ENCODE measurements at regions not wholly inside any gene's neighbourhood (a gene's known extent, or its start where the extent isn't known, plus 50 kb on each side); places are given as distances from the start of the nearest gene placed in this dataset.

GRCh38 chr2:236656166-236656565 is 86.5 kb downstream of the ACKR3 start:
- no peak for DNase-seq

- no peak for DNase-seq
These were observed 87.1 kb downstream of the ACKR3 start for GRCh38 chr2:236656721-236657120.

DNA sequence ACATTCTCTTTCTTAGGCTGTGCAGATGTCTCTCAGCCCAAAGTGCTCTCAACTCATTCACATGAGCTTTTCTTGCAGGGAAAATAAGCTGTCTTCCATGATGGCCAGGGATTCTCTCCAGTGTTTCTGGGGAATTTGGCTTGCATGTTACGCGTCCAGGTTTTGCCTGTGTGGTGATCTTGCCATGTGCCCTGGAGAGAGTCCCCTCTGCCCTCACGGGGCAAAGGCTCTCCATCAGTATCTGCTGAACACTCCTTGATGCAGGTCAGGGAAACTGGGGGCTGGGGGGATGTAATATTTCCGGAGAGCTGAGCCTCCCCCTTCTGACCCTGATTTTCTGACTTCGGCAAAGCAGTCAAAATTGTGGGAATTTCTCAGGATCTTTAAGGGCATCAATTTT is 87.6 kb downstream of the ACKR3 start:
- no peak for DNase-seq

DNA sequence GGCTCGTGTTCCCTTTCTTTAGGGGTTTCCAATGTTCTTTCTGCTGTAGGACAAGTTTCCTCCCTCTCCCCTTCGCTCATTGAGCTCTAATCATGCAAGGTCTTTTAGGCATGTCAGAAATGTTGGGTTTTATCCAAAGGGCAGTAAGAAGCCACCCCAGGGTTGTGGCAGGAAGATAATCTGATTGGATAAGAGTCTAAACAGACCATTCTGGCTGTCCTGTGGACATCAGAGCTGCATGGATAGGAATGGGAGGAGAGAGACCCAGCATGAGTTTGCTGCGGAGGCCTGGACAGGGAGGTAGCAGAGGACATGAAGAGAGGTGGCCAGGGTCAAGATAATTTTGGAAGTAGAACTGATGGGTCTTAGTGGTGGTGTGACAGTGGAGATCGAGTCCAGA is 88.2 kb downstream of the ACKR3 start:
- DNase-seq = no peak

DNA sequence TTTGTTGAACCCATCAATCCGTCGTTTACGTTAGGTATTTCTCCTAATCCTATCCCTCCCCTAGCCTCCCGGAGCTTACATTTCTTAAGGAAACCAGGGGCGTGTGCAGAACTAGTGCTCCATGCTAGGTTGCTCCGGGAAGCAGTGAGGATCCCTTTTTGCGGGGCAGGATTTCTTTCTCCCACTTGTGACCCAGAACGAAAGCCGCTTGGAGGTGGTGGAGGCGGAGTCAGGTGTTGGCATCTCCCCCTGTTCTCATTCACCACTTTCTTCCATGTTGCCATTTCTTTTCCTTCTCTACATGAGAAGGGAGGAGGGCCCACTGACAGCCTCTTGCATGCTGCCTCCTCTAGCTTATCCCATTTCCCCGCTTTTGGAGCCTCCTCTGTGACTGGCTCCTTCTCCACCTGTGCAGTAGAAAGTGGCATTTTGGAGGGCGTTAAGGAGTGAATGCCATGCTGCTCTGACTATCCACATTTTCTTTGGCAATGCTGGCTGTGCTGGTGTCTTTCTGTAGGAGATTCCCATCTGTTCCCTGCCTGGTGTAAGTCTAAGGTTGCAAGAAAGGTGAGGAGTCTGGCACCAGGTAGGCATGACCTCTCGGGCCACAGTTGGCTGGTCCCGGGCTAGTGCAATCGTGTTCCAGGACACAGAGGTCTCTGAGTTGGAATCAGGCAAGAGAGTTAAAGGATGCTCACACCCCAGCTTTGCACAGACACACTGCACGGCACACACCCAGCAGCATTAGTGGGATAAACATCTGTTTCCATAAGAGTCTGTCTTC is 89.5 kb downstream of the ACKR3 start:
- peak; percentile 43 for DNase-seq

- peak; percentile 43 for DNase-seq
These were observed 90.1 kb downstream of the ACKR3 start for GRCh38 chr2:236659758-236660150.

DNA sequence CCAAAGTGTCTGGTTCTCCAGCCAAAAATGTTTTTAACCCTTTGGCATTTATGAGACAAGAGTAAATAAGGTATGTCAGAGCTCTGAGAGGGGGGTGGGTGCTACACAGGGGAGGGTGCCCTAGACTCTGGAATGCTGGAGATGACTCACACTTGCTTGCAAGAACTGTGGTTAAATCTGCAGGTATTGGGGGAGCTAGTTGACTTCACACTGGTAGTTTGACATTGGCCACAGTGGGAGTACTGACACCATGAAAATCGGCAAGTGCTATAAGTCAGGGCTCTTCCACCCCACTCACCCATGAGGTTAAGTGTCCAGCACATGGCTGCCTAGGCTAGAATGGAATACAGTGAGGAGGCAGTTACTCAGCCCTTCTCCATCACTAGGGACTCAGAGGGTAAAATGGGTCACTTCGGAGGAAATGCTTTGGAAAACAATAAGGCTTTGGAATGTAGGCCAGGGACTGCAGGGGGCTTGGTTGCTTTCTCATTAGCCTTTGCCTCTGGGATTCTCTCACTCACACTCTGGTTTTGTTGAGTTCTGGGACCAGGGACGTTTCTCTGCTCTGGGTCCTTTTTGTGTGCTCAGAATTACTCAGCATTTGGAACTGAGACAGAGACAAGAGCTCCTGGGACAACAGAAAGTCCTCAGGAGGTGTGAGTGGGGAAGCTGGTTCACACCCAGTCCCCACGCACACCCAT is 91.6 kb downstream of the ACKR3 start:
- no peak for DNase-seq

GRCh38 chr2:236661762-236662110 is 92.1 kb downstream of the ACKR3 start:
- no peak for DNase-seq

DNA sequence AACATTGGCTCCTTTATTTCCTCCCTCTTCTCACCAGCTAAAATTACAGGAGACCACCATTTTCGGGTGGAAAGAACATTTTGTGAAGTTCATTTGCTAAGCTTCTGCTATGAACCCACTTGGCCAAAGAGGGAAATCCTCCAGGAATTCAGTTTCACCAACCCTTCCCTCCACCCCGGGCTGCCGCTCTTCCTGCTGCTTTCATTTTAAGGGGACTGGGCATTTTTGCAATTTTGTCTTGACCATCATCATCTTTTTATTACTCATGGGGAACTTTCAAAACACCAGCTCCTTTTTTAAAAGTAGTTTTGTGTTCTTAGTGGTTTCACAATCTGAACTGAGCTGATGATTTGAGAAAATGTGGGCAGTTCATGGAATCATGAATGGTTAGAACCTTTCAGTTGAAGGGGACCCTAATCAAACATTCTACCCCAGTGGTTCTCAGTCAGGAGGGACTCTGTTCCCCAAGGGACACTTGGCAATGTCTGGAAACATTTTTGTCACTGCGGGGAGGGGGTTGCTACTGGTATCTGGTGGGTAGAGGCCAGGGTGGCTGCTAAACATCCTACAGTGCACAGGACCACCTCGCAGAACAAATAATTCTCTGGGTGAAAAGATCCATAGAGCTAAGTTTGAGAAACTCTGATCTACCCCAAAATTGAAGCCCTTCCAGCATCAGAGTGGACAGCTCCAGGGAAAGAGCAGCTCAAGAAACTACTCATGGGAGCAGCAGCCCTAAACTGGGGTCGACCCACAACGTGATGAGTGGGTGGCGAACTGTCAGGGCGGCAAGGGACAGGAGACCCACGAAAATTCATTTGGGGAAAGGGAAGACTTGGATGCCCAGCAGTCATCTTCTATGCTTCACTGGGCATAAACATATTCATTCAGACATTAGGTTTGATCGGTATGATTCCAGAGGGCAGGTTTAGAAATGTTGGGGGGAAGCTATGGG is 92.9 kb downstream of the ACKR3 start:
- no peak for DNase-seq

DNA sequence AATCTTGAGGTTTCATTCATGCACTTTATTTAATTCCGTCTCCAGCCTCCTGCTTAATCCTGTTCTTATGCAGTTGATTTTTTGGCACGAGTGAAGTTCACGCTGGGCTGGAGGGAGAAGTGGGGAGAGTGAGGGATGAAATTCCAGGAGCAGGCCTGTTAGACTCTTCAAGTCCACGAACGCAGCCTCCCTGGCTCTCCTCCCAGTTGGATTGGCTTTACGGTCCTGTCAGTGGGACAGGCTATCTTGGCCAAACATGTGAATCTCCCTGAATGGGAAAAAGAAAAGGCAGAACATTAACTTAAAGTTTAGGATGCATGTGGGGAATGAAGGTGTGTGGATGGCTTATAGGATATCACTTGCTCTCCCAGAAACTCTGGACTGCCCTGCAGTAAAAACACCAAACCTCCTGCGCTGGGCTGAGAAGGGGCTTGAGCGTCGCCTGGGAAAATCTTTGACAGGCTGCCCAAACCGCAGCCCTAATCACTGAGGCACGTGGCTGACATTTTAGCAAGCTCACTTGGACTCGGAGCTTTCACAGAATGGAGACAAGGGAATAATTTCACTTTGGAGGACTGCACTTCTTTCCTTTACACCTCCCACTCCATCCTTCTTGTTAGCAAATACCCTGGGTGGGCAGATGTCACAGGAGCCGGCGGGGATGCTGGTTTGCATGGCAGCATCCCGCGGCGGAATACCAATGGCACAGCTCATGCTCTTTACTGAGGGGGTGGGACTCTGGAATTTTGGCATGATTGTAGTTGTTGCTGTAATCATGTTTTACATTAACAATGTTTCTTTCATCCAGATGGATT is 93.9 kb downstream of the ACKR3 start:
- DNase-seq = no peak

DNA sequence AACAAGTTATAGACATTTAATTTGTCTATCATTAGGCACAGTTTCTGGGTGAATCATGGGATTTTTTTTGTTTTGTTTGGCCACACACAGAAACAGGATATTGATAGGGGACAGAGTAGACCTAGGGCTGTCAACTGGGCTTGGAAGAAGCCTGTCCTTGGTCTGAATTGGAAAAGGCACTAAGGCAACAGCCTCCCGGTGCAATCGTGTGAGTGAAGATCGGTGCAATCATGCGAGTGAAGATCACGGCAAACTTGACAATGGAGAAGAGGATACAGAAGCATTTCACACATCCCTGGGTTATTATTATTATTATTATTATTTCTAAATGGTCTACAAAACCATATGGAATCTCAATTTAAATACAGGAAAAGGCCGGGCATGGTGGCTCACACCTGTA is 94.5 kb downstream of the ACKR3 start:
- no peak for DNase-seq

GRCh38 chr2:236665101-236665500 is 95.5 kb downstream of the ACKR3 start:
- no peak for DNase-seq

DNA sequence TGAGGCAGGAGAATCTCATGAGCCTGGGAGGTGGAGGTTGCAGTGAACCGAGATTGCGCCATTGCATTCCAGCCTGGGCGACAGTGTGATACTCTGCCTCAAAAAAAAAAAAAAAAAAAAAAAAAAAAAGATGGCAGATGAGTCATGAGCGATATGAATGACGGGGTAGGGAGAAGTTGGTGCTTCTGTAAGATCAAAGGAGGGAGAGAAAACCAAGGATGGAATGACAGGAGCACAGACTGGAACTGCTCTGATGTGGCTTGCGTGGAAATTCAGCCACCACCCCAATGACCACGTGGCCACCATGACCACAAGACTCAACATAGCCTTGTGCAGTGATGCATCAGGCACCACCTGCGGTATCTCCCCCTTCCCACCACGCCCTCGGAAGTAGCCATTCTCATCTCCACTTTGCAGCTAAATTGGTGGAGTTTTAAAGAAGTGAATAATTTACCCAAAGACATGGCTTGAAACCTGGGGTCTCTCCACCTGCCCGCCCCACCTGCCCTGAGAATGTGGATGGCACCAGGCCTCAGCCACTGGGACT is 96.0 kb downstream of the ACKR3 start:
- no peak for DNase-seq

- DNase-seq = no peak
These were observed 97.1 kb downstream of the ACKR3 start for GRCh38 chr2:236666646-236667204.

GRCh38 chr2:236667526-236667925 is 97.9 kb downstream of the ACKR3 start:
- no peak for DNase-seq

- no peak for DNase-seq
These were observed 98.9 kb downstream of the ACKR3 start for GRCh38 chr2:236668531-236668969.

- no peak for DNase-seq
These were observed 100.6 kb downstream of the ACKR3 start for GRCh38 chr2:236670235-236670620.

DNA sequence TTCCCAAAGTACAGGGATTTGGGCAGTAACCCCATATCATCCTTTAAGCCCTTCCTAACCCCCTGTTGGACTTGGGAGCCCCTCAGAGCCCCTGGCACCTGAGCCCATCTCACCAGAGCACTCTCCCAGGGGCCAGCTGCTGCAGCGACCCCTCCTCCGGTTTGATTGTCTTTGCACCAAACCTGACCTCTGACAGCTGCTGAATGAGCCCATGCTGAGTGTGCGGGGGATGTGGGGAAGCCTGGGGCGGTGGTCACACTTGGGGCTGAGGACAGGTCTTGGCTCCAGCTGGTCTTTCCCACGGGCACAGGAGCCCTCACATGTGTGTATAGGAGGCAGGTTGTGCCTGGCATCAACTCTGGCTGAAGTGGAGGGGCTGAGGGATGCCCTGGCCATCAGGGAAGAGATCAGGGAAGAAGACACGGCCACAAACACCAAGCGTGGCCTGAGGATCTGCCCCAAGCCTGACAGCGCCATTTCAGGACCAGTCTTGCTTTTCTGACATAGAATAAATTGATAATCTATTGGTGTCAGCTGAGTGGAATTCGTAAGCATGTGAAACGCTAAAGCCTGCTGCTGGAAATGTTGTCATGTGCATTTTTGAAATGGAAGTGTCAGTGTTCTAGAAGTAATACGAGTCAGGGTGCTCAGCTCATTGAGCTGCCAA is 102.4 kb downstream of the ACKR3 start:
- no peak for DNase-seq

DNA sequence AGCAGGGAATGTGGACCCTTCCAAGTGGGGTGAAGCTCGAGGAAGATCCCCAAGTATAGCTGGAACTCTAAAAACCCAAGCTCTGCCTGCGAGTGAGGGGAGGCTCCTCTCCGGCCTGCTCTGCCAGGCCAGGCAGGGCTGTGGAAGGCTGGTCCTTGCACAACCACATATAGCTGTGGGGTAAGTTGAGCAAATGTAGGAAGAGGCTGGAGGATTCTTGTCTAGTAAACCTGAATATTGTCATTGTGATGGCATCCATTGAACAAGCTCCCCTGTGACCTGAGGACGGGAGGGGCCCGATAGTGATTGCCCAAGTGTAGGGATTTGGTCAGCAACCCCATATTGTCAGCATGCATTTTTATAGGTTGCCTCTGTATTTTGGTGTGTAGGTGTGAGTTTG is 103.0 kb downstream of the ACKR3 start:
- DNase-seq = no peak

DNA sequence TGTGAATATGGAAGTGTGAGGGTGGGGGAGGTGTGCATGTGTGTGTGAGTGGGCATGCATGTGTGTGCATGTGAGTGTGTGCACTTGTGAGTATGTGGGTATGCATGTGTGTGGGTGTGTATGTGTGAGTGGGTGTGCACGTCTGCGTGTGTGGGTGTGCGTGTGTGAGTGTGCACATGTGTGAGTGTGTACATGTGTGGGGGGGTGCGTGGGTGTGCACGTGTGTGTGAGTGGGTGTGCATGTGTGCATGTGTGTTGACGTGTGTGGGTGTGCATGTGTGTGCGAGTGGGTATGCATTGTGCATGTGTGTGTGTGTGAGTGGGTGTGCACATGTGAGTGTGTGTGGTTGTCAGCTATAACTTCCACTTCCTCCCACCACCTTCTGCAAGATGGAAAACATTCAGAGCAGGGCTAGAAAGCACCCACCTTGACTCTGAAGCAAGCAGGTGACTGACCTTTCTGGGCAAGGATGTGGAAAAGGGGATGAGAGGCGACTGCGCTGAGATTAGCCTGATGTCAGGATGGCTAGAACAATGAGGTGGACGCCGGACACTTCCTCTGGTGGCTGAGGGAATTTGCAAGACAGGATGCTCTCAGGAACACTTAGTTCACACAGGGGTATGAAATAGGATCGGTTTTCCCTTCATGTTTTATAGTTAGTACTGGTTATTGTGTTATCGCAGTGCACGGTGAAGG is 103.6 kb downstream of the ACKR3 start:
- DNase-seq = no peak

GRCh38 chr2:236673823-236674185 is 104.2 kb downstream of the ACKR3 start:
- no peak for DNase-seq
